ENCODE measurements at regions not wholly inside any gene's neighbourhood (a gene's known extent, or its start where the extent isn't known, plus 50 kb on each side); places are given as distances from the start of the nearest gene placed in this dataset.

- TF ChIP-seq, protein P1, sequence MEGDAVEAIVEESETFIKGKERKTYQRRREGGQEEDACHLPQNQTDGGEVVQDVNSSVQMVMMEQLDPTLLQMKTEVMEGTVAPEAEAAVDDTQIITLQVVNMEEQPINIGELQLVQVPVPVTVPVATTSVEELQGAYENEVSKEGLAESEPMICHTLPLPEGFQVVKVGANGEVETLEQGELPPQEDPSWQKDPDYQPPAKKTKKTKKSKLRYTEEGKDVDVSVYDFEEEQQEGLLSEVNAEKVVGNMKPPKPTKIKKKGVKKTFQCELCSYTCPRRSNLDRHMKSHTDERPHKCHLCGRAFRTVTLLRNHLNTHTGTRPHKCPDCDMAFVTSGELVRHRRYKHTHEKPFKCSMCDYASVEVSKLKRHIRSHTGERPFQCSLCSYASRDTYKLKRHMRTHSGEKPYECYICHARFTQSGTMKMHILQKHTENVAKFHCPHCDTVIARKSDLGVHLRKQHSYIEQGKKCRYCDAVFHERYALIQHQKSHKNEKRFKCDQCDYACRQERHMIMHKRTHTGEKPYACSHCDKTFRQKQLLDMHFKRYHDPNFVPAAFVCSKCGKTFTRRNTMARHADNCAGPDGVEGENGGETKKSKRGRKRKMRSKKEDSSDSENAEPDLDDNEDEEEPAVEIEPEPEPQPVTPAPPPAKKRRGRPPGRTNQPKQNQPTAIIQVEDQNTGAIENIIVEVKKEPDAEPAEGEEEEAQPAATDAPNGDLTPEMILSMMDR (IDR thresholded peaks at IDR 0.05), result no peak
- TF ChIP-seq POLR2A (IDR thresholded peaks at IDR 0.05), result no peak
- TF ChIP-seq POLR2AphosphoS5 (IDR thresholded peaks at IDR 0.05), result no peak
Observed at GRCh38 chr20:39660226-39660625, 698.1 kb downstream of the DHX35 start.
